ENCODE measurements at regions not wholly inside any gene's neighbourhood (a gene's known extent, or its start where the extent isn't known, plus 50 kb on each side); places are given as distances from the start of the nearest gene placed in this dataset.

GRCh38 chr16:11462036-11462435 lies 116.8 kb downstream of the RMI2 start:
- TF ChIP-seq, protein P1, sequence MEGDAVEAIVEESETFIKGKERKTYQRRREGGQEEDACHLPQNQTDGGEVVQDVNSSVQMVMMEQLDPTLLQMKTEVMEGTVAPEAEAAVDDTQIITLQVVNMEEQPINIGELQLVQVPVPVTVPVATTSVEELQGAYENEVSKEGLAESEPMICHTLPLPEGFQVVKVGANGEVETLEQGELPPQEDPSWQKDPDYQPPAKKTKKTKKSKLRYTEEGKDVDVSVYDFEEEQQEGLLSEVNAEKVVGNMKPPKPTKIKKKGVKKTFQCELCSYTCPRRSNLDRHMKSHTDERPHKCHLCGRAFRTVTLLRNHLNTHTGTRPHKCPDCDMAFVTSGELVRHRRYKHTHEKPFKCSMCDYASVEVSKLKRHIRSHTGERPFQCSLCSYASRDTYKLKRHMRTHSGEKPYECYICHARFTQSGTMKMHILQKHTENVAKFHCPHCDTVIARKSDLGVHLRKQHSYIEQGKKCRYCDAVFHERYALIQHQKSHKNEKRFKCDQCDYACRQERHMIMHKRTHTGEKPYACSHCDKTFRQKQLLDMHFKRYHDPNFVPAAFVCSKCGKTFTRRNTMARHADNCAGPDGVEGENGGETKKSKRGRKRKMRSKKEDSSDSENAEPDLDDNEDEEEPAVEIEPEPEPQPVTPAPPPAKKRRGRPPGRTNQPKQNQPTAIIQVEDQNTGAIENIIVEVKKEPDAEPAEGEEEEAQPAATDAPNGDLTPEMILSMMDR (IDR thresholded peaks at IDR 0.05) = no peak
- no peak for TF ChIP-seq POLR2A (IDR thresholded peaks at IDR 0.05)
